Osteocyte (in vitro differentiated cells): ENCODE measurements at regions not wholly inside any gene's neighbourhood (a gene's known extent, or its start where the extent isn't known, plus 50 kb on each side); places are given as distances from the start of the nearest gene placed in this dataset.
A peak's percentile ranks its signal among the peaks of the same experiment; 100 is the strongest.

Experiments used
- DNase-seq: peaks from one replicate; pipeline ENCODE4 v3.0.0; 2021; ENCODE audit warnings: mixed read lengths; ENCODE audit not compliant: unreplicated experiment; ENCODE audit errors: extremely low spot score
- H3K27ac Mint-ChIP-seq: one replicate; pipeline ENCODE4 v1.8.0; 2021; ENCODE audit warnings: mild to moderate bottlenecking, mixed read lengths; ENCODE audit not compliant: unreplicated experiment
- H3K27me3 Mint-ChIP-seq: one replicate; pipeline ENCODE4 v1.8.0; 2021; ENCODE audit warnings: mixed read lengths; ENCODE audit not compliant: unreplicated experiment
- H3K36me3 Mint-ChIP-seq: one replicate; pipeline ENCODE4 v1.8.0; 2021; ENCODE audit warnings: mixed read lengths; ENCODE audit not compliant: unreplicated experiment
- H3K4me1 Mint-ChIP-seq: one replicate; pipeline ENCODE4 v1.8.0; 2021; ENCODE audit warnings: mixed read lengths; ENCODE audit not compliant: unreplicated experiment
- H3K4me3 Mint-ChIP-seq: one replicate; pipeline ENCODE4 v1.8.0; 2021; ENCODE audit warnings: mild to moderate bottlenecking, moderate library complexity, mixed read lengths; ENCODE audit not compliant: unreplicated experiment
- H3K9me3 Mint-ChIP-seq: one replicate; pipeline ENCODE4 v1.8.0; 2021; ENCODE audit warnings: mixed read lengths; ENCODE audit not compliant: unreplicated experiment
- TF ChIP-seq, protein P1 (sequence below): fragments of 200-600 bp; sonication (generic); IDR thresholded peaks from 2 replicates; pipeline ENCODE4 v1.5.0; 2021; ENCODE audit warnings: antibody characterized with exemption, mild to moderate bottlenecking, moderate library complexity

DNA sequence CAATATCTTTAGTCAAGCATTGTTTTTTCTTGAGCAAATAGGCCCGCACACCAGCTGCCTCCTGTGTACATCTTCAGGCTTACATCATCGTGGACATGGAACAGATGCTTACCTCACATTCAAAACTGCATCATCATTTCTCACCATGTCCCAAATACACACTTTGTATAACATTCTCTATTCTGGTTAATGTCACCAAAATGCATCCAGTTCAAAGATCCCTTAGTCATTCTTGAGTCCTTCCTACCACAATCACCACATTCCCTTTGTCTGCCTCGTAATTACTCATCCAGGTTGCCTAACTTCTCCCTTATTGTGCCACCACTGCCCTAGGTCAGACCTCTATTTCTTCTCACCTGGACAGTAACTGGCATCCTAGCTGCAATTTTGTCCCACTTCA, 373.7 kb upstream of the GALNT5 start:
- no peak for DNase-seq
- TF ChIP-seq, protein P1, sequence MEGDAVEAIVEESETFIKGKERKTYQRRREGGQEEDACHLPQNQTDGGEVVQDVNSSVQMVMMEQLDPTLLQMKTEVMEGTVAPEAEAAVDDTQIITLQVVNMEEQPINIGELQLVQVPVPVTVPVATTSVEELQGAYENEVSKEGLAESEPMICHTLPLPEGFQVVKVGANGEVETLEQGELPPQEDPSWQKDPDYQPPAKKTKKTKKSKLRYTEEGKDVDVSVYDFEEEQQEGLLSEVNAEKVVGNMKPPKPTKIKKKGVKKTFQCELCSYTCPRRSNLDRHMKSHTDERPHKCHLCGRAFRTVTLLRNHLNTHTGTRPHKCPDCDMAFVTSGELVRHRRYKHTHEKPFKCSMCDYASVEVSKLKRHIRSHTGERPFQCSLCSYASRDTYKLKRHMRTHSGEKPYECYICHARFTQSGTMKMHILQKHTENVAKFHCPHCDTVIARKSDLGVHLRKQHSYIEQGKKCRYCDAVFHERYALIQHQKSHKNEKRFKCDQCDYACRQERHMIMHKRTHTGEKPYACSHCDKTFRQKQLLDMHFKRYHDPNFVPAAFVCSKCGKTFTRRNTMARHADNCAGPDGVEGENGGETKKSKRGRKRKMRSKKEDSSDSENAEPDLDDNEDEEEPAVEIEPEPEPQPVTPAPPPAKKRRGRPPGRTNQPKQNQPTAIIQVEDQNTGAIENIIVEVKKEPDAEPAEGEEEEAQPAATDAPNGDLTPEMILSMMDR: no peak
- no peaks in the 10 kb centered on the region for H3K4me1 Mint-ChIP-seq
- peaks cover 24% of the 10 kb centered on the region for H3K27me3 Mint-ChIP-seq
- H3K27ac Mint-ChIP-seq: no peak overlapping the region
- no peak overlapping the region for H3K4me3 Mint-ChIP-seq
- no peaks in the 10 kb centered on the region for H3K36me3 Mint-ChIP-seq
- H3K9me3 Mint-ChIP-seq: no peaks in the 10 kb centered on the region

DNA sequence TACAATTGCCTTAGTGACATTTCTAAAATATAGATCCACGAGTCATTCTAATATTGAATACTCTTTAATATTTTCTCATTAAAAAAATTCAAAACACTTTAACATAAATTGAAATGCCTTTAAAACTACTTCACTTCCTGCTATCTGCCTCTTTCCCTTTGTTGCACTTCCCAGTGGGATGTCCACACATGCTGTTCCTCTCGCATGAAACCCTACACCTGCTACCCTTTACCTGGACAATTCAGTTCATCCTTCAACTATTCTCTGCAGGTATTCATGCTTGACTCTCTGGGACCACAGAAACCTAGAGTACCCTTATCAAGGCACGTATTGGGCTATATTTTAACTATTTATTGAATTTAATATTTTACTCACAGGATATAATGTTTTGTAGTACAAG, 373.3 kb upstream of the GALNT5 start:
- Mint-ChIP-seq H3K9me3 (no peaks in the 10 kb centered on the region), H3K27ac (no peak overlapping the region), H3K27me3 (peaks cover 28% of the 10 kb centered on the region), H3K4me1 (no peaks in the 10 kb centered on the region), H3K4me3 (no peak overlapping the region), H3K36me3 (no peaks in the 10 kb centered on the region)
- TF ChIP-seq, protein P1: no peak
- no peak for DNase-seq

DNA sequence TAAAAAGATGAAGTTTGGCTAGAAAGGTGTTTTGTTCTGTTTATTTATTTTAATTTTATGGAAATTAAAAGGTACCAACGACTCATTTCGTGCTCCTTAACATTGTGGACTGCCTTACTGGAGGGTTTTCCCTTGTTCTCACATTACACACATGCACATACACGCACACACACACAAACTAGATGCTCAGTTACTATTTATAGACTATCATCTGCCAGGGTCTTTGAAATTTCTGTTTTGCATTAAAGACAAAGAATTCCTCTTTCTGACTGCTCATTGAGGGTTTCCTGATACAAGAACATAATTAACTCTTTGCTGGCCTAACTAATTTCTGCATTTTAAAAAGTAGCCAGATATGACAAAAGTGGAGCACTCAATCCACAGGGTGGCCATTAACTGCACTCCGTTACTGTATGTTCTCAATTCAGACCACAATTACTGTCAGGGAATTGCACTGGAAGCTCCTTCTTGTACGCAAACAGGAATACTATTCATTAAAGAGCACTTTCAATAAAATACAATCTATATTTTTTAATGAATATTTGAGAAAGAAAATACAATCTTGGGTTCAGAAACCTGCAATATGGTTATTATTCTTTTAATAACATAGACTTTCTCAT, 366.9 kb upstream of the GALNT5 start:
- no peak overlapping the region for H3K27ac Mint-ChIP-seq
- H3K36me3 Mint-ChIP-seq: no peaks in the 10 kb centered on the region
- no peaks in the 10 kb centered on the region for H3K9me3 Mint-ChIP-seq
- peaks cover 57% of the 10 kb centered on the region for H3K27me3 Mint-ChIP-seq
- H3K4me1 Mint-ChIP-seq: peaks cover 11% of the 10 kb centered on the region
- no peak for DNase-seq
- H3K4me3 Mint-ChIP-seq: no peak overlapping the region
- TF ChIP-seq, protein P1: no peak

DNA sequence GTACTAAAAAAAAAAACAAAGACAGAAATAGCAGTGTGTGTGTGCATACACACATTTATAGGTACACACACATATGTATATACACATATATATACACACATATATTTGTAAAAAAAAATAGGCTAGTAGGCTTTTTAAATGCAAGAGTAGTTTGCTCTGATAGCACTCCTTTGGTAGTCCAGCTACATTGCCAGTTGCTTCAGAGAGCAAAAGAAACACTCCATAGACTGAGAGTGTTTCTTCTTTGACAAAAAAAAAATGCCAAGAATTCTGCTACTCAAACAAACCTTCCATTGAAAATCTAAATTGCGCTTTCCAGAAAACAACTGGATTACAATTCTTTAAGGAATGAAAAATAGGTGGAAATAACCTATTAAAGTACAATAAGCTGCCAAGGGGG, 365.9 kb upstream of the GALNT5 start:
- no peak overlapping the region for H3K4me3 Mint-ChIP-seq
- TF ChIP-seq, protein P1: no peak
- peaks cover 11% of the 10 kb centered on the region for H3K4me1 Mint-ChIP-seq
- no peak for DNase-seq
- no peaks in the 10 kb centered on the region for H3K36me3 Mint-ChIP-seq
- H3K27me3 Mint-ChIP-seq: peaks cover 55% of the 10 kb centered on the region
- H3K9me3 Mint-ChIP-seq: no peaks in the 10 kb centered on the region
- no peak overlapping the region for H3K27ac Mint-ChIP-seq

DNA sequence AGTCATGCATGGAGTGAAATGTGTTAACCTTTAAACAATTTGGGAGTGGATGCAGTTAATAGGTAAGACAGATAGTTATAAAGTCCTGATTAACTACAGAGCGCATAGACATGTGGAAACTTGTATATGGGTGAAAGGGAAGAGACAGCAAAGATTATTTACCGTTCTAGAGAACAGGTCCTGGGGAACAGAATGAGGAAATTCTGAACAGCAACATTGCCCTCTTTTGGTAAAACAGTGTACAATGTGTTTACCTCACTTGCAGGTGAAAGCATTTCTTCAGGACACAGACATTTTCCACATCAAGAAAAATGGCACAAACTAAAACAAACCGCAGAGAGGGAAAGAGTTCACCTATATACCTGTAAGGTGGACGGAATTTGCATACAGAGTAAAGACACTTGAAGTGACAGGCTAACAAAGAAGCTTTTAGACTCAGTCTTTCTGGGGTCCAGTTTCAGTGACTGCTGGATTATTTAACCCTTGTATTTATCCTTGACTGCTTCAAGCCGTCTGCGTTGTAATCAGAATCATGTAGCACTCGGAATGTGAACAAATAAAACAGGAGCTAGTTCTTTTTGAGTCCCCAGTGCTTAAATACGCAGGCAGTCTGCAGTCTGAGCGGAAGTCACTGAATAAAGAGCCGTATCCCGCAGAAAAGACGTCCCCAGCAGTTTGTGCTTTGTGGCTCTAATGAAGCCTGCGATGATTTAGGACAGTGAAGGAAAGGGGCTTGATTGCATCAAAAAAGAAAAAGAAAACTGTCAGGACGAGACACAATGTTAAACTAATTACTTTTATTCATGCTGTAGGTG, 364.8 kb upstream of the GALNT5 start:
- no peak for DNase-seq
- no peak overlapping the region for H3K27ac Mint-ChIP-seq
- peaks cover 50% of the 10 kb centered on the region for H3K27me3 Mint-ChIP-seq
- TF ChIP-seq, protein P1: peak; percentile 66
- no peaks in the 10 kb centered on the region for H3K9me3 Mint-ChIP-seq
- H3K4me1 Mint-ChIP-seq: peaks cover 11% of the 10 kb centered on the region
- no peaks in the 10 kb centered on the region for H3K36me3 Mint-ChIP-seq
- peak overlapping the region; percentile 70 for H3K4me3 Mint-ChIP-seq
